ENCODE measurements at regions not wholly inside any gene's neighbourhood (a gene's known extent, or its start where the extent isn't known, plus 50 kb on each side); places are given as distances from the start of the nearest gene placed in this dataset.

DNA sequence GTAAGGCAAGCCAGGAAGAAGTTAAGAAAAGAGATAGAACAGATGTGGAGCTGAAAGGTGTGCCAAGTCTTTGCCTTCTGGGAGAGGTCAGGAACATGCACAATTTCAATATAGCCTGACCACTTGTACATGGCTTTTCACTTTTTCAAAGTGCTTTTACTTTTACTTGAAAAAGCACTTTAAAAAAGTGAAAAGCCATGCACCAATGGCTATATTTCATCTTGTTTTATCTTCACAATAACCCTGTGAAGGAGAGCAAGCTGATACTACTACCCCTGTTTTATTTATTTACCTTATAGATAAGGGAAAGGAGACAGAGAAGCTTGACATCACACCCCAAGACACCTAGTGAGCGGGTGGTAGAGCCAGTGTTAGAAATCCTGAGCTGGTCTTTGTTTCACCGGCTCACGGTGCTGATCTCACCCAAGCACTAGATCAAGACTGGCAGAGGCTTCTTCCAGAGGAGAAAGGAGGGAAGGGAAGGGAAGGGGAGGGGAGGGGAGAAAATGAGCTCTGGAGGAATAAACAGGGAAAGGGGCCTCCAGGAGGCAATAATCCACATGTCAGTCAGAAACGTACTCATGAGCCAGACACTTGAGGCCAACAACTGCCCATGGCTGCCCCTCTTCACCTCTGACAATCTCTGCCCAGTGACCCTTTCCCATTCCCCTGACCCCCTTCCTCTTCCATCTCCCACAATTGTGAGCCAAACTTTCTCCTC, 455.4 kb downstream of the FOXO1 start:
- Mint-ChIP-seq H3K36me3 (peaks cover 6 to 31% (median 16%) of the 10 kb centered on the region in 5 donors), H3K4me3 (no peak overlapping the region), H3K27me3 (no peaks in the 10 kb centered on the region), H3K4me1 (peaks cover 38 to 82% (median 77%) of the 10 kb centered on the region in 7 donors), H3K27ac (peak overlapping the region in 7 of 9 donors; percentile 46 to 100 (median 81)), H3K9me3 (peaks cover 0 to 18% (median 7%) of the 10 kb centered on the region in 11 donors)
- DNase-seq (no peak), ATAC-seq (no peak)
- no peak overlapping the region for H3K27ac ChIP-seq (ENCODE audit: low read depth, low read length)
- no peaks in the 10 kb centered on the region for H3K27me3 ChIP-seq (ENCODE audit: control insufficient read depth in 2 of 2, insufficient read depth in 2 of 2, low read length in 2 of 2)
- ChIA-PET CTCF (interaction anchor here (0.8 kb wide), 1 partner anchor 25 kb away, joined by 3 read pairs; no protein-coding TSS in a partner anchor), POLR2A (interaction anchor here (1.4 kb wide), 1 partner anchor 298 kb away, joined by 3 read pairs; no protein-coding TSS in a partner anchor)
- peaks cover 0 to 4% (median 0%) of the 10 kb centered on the region in 3 experiments for H3K9me3 ChIP-seq (ENCODE audit: control insufficient read depth in 2 of 3, low read length in 3 of 3)
- no peak overlapping the region for H3K4me3 ChIP-seq (ENCODE audit: low read length)
- H3K36me3 ChIP-seq (ENCODE audit: control insufficient read depth in 2 of 3, insufficient read depth in 3 of 3, low read length in 3 of 3) = no peaks in the 10 kb centered on the region
- peaks cover 30 to 45% of the 10 kb centered on the region in 2 donors for H3K4me1 ChIP-seq (ENCODE audit: control insufficient read depth in 2 of 2, insufficient read depth in 2 of 2, low read length in 2 of 2)
- intact Hi-C loops (cut with micrococcal nuclease) = no loop called here

- peak overlapping the region in 7 of 9 donors; percentile 25 to 100 (median 81) for H3K27ac Mint-ChIP-seq
- H3K36me3 Mint-ChIP-seq = peaks cover 6 to 31% (median 16%) of the 10 kb centered on the region in 5 donors
- intact Hi-C loops (cut with micrococcal nuclease) = no loop called here
- Histone ChIP-seq H3K4me3 (ENCODE audit: low read length) (no peak overlapping the region), H3K4me1 (ENCODE audit: control insufficient read depth in 2 of 2, insufficient read depth in 2 of 2, low read length in 2 of 2) (peaks cover 25 to 41% of the 10 kb centered on the region in 2 donors), H3K9me3 (ENCODE audit: control insufficient read depth in 2 of 3, low read length in 3 of 3) (peaks cover 0 to 4% (median 0%) of the 10 kb centered on the region in 3 experiments), H3K27ac (ENCODE audit: low read depth, low read length) (no peak overlapping the region), H3K27me3 (ENCODE audit: control insufficient read depth in 2 of 2, insufficient read depth in 2 of 2, low read length in 2 of 2) (no peaks in the 10 kb centered on the region), H3K36me3 (ENCODE audit: control insufficient read depth in 2 of 3, insufficient read depth in 3 of 3, low read length in 3 of 3) (no peaks in the 10 kb centered on the region)
- H3K4me3 Mint-ChIP-seq = peak overlapping the region in 3 of 10 donors; percentile 26 to 53 (median 35)
- DNase-seq (no peak), ATAC-seq (no peak)
- H3K27me3 Mint-ChIP-seq = no peaks in the 10 kb centered on the region
- ChIA-PET CTCF (interaction anchor here (0.8 kb wide), 1 partner anchor 26 kb away, joined by 3 read pairs; no protein-coding TSS in a partner anchor), POLR2A (interaction anchor here (1.4 kb wide), 1 partner anchor 297 kb away, joined by 3 read pairs; no protein-coding TSS in a partner anchor)
- H3K9me3 Mint-ChIP-seq = peaks cover 0 to 18% (median 7%) of the 10 kb centered on the region in 11 donors
- H3K4me1 Mint-ChIP-seq = peaks cover 36 to 82% (median 76%) of the 10 kb centered on the region in 7 donors
These were observed 454.9 kb downstream of the FOXO1 start for GRCh38 chr13:40211586-40211968.

GRCh38 chr13:40213779-40214178, 452.7 kb downstream of the FOXO1 start:
- ATAC-seq (no peak), DNase-seq (no peak)
- H3K36me3 ChIP-seq (ENCODE audit: control insufficient read depth in 2 of 3, insufficient read depth in 3 of 3, low read length in 3 of 3) = no peaks in the 10 kb centered on the region
- H3K36me3 Mint-ChIP-seq = peaks cover 6 to 23% (median 16%) of the 10 kb centered on the region in 5 donors
- ChIA-PET POLR2A (no interaction called here), CTCF (no interaction called here)
- peaks cover 26 to 80% (median 70%) of the 10 kb centered on the region in 7 donors for H3K4me1 Mint-ChIP-seq
- H3K27ac ChIP-seq (ENCODE audit: low read depth, low read length) = no peak overlapping the region
- H3K27me3 Mint-ChIP-seq = no peaks in the 10 kb centered on the region
- H3K27me3 ChIP-seq (ENCODE audit: control insufficient read depth in 2 of 2, insufficient read depth in 2 of 2, low read length in 2 of 2) = no peaks in the 10 kb centered on the region
- H3K9me3 Mint-ChIP-seq = peaks cover 0 to 18% (median 7%) of the 10 kb centered on the region in 11 donors
- intact Hi-C loops (cut with micrococcal nuclease) = loop anchor here in 1 of 2 donors (1.0 to 2.0 kb wide), 2 partner anchors 8 to 87 kb away; no protein-coding TSS in a partner anchor
- H3K27ac Mint-ChIP-seq = peak overlapping the region in 5 of 9 donors; percentile 9 to 78 (median 27)
- H3K9me3 ChIP-seq (ENCODE audit: control insufficient read depth in 2 of 3, low read length in 3 of 3) = peaks cover 0 to 4% (median 0%) of the 10 kb centered on the region in 3 experiments
- H3K4me3 Mint-ChIP-seq = peak overlapping the region in 1 of 10 donors; percentile 11
- H3K4me1 ChIP-seq (ENCODE audit: control insufficient read depth in 2 of 2, insufficient read depth in 2 of 2, low read length in 2 of 2) = peaks cover 4 to 19% of the 10 kb centered on the region in 2 donors
- H3K4me3 ChIP-seq (ENCODE audit: low read length) = no peak overlapping the region

DNA sequence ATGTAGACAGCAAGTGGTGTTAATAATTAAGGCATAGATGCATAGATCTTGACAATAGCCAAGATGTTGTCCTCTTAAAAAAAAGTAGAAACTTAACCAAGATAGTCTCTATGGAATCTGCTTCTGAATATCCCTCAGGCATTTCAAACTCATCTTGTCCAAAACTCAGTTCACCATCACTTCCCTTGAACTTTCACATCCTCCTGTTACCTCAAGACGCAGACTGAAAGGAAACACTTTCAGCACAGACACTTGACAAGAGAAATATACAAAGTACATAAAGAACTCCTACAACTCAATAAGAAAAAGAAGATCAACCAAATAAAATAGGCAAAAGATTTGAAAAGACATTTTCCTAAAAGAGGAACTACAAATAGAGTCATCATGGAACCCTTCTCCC, 451.1 kb downstream of the FOXO1 start:
- Mint-ChIP-seq H3K9me3 (peaks cover 0 to 18% (median 5%) of the 10 kb centered on the region in 11 donors), H3K27ac (peak overlapping the region in 3 of 9 donors; percentile 0 to 69 (median 58)), H3K4me3 (no peak overlapping the region), H3K4me1 (peaks cover 28 to 81% (median 69%) of the 10 kb centered on the region in 7 donors), H3K36me3 (peaks cover 6 to 25% (median 16%) of the 10 kb centered on the region in 5 donors), H3K27me3 (no peaks in the 10 kb centered on the region)
- no peak overlapping the region for H3K4me3 ChIP-seq (ENCODE audit: low read length)
- DNase-seq (no peak), ATAC-seq (no peak)
- no peaks in the 10 kb centered on the region for H3K36me3 ChIP-seq (ENCODE audit: control insufficient read depth in 2 of 3, insufficient read depth in 3 of 3, low read length in 3 of 3)
- peaks cover 0 to 4% (median 0%) of the 10 kb centered on the region in 3 experiments for H3K9me3 ChIP-seq (ENCODE audit: control insufficient read depth in 2 of 3, low read length in 3 of 3)
- H3K27me3 ChIP-seq (ENCODE audit: control insufficient read depth in 2 of 2, insufficient read depth in 2 of 2, low read length in 2 of 2) = no peaks in the 10 kb centered on the region
- ChIA-PET POLR2A (interaction anchor here (1.4 to 2.0 kb wide), 2 partner anchors 10 to 25 kb away, joined by 4 read pairs; no protein-coding TSS in a partner anchor), CTCF (no interaction called here)
- no peak overlapping the region for H3K27ac ChIP-seq (ENCODE audit: low read depth, low read length)
- peaks cover 6 to 13% of the 10 kb centered on the region in 2 donors for H3K4me1 ChIP-seq (ENCODE audit: control insufficient read depth in 2 of 2, insufficient read depth in 2 of 2, low read length in 2 of 2)
- intact Hi-C loops (cut with micrococcal nuclease) = no loop called here

GRCh38 chr13:40215747-40216146, 450.7 kb downstream of the FOXO1 start:
- H3K9me3 ChIP-seq (ENCODE audit: control insufficient read depth in 2 of 3, low read length in 3 of 3) = peaks cover 0 to 4% (median 0%) of the 10 kb centered on the region in 3 experiments
- no peaks in the 10 kb centered on the region for H3K36me3 ChIP-seq (ENCODE audit: control insufficient read depth in 2 of 3, insufficient read depth in 3 of 3, low read length in 3 of 3)
- H3K4me3 ChIP-seq (ENCODE audit: low read length) = no peak overlapping the region
- POLR2A ChIA-PET = interaction anchor here (0.6 to 2.0 kb wide), 4 partner anchors 10 to 163 kb away, joined by 3 to 4 read pairs (median 4); no protein-coding TSS in a partner anchor
- peak overlapping the region in 5 of 9 donors; percentile 0 to 69 (median 35) for H3K27ac Mint-ChIP-seq
- no peak overlapping the region for H3K4me3 Mint-ChIP-seq
- H3K27ac ChIP-seq (ENCODE audit: low read depth, low read length) = no peak overlapping the region
- peaks cover 29 to 81% (median 65%) of the 10 kb centered on the region in 7 donors for H3K4me1 Mint-ChIP-seq
- peaks cover 0 to 18% (median 5%) of the 10 kb centered on the region in 11 donors for H3K9me3 Mint-ChIP-seq
- intact Hi-C loops (cut with micrococcal nuclease) = no loop called here
- no peaks in the 10 kb centered on the region for H3K27me3 Mint-ChIP-seq
- DNase-seq = no peak
- H3K36me3 Mint-ChIP-seq = peaks cover 6 to 26% (median 16%) of the 10 kb centered on the region in 5 donors
- peaks cover 10 to 15% of the 10 kb centered on the region in 2 donors for H3K4me1 ChIP-seq (ENCODE audit: control insufficient read depth in 2 of 2, insufficient read depth in 2 of 2, low read length in 2 of 2)
- no peaks in the 10 kb centered on the region for H3K27me3 ChIP-seq (ENCODE audit: control insufficient read depth in 2 of 2, insufficient read depth in 2 of 2, low read length in 2 of 2)
- no peak for ATAC-seq
- CTCF ChIA-PET = no interaction called here

- no peaks in the 10 kb centered on the region for H3K36me3 ChIP-seq (ENCODE audit: control insufficient read depth in 2 of 3, insufficient read depth in 3 of 3, low read length in 3 of 3)
- intact Hi-C loops (cut with micrococcal nuclease) = no loop called here
- ATAC-seq = no peak
- Mint-ChIP-seq H3K4me1 (peaks cover 33 to 83% (median 68%) of the 10 kb centered on the region in 7 donors), H3K4me3 (no peak overlapping the region), H3K36me3 (peaks cover 0 to 22% (median 4%) of the 10 kb centered on the region in 5 donors), H3K27ac (peak overlapping the region in 3 of 9 donors; percentile 55 to 89 (median 71)), H3K9me3 (peaks cover 0 to 10% (median 2%) of the 10 kb centered on the region in 11 donors), H3K27me3 (no peaks in the 10 kb centered on the region)
- no peak overlapping the region for H3K4me3 ChIP-seq (ENCODE audit: low read length)
- peaks cover 30 to 34% of the 10 kb centered on the region in 2 donors for H3K4me1 ChIP-seq (ENCODE audit: control insufficient read depth in 2 of 2, insufficient read depth in 2 of 2, low read length in 2 of 2)
- DNase-seq = no peak
- POLR2A ChIA-PET = interaction anchor here (0.6 kb wide), 1 partner anchor 78 kb away, joined by 3 read pairs; no protein-coding TSS in a partner anchor
- H3K27me3 ChIP-seq (ENCODE audit: control insufficient read depth in 2 of 2, insufficient read depth in 2 of 2, low read length in 2 of 2) = no peaks in the 10 kb centered on the region
- H3K27ac ChIP-seq (ENCODE audit: low read depth, low read length) = no peak overlapping the region
- CTCF ChIA-PET = no interaction called here
- H3K9me3 ChIP-seq (ENCODE audit: control insufficient read depth in 2 of 3, low read length in 3 of 3) = no peaks in the 10 kb centered on the region
These were observed 448.8 kb downstream of the FOXO1 start for GRCh38 chr13:40217675-40218074.

Measured in naive thymus-derived CD4-positive, alpha-beta T cell (primary cell).